GM10248 (cell line): ENCODE measurements at regions not wholly inside any gene's neighbourhood (a gene's known extent, or its start where the extent isn't known, plus 50 kb on each side); places are given as distances from the start of the nearest gene placed in this dataset.

Source experiments
- CTCF ChIA-PET: fragments of 300-600 bp; sonication (Branson Sonifier 250); formaldehyde crosslinking; extraction: SDS; loops from one replicate; lab custom pipeline; 2021; ENCODE audit warnings: antibody characterized with exemption; lab: Yijun Ruan, JAX
- POLR2A ChIA-PET: fragments of 350-650 bp; sonication (Branson Sonifier 250); formaldehyde crosslinking; extraction: SDS; loops from one replicate; lab custom pipeline; 2020; ENCODE audit warnings: antibody characterized with exemption; lab: Yijun Ruan, JAX
- DNase-seq: peaks from one replicate; pipeline ENCODE4 v3.0.0; 2012; ENCODE audit errors: extremely low spot score
- CTCF ChIP-seq: IDR thresholded peaks from 2 replicates; pipeline ENCODE4 v1.5.1; 2012; ENCODE audit warnings: mild to moderate bottlenecking, low read depth; ENCODE audit errors: extremely low read depth, missing control alignments, control extremely low read depth

DNA sequence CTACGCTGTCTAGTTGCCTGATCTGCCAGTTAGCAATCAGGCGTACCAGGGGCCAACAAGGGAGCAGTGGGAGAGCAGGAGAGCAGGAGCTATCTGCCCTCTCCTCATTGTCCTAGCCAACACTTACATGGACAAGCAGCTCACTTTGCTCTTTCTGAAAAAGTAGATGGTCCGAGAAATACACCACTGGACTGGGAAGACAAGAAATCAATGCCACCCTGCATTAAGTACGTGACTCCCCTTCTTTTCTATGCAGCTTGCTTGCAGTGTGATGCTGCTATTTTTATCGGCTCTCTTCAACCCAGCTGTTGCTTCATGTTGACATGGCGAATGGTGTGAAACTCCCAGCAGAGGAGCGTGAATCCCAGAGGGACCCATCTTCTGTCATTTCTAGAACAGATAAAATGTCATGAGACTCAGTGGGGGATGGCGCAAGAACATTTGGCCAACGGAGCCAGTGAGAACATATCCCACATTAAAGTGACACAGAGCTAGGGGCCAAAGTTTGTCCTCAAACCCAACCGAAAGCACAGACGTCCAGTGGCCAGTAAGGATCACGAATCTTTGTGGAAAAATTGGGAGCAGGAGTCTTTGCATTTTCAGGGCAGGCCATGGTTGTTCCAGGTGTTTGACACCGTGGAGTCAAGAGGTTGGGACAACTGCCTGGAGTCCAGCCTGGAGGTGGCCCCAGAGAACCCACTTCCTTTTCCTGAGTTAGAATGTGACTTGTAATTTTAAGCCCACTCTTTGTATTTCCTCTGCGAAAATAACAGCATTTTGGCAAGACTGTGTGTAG, 53.7 kb upstream of the MEF2A start:
- POLR2A ChIA-PET = interaction anchor here (1.0 to 3.0 kb wide), 4 partner anchors 8 to 54 kb away, joined by 5 to 21 read pairs (median 10); partner anchors contain the start of gene MEF2A
- TF ChIP-seq CTCF = peak; percentile 6
- peak; percentile 66 for DNase-seq
- CTCF ChIA-PET = interaction anchor here (0.9 to 2.9 kb wide), 17 partner anchors 8 to 243 kb away, joined by 3 to 22 read pairs (median 4); partner anchors contain the start of gene MEF2A

DNA sequence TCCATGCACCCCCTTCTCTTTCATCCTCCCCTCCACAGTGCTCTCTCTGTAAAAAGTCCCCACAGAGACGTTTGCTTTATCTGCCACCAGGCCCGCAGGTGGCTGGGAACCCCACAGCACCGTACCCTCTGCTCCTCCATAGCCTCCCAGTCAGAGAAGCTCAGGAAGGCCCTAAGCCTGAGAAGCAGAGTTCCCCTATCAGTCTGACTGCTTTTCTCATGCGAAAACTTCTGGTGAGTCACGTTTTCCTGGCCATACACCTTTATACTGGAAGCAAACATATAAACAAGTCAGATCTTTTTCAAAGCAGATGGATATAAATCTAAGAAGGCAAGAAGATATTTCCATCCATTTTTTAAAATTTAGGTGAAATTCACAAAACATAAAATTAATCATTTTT, 51.5 kb upstream of the MEF2A start:
- DNase-seq = no peak
- ChIA-PET POLR2A (no interaction called here), CTCF (interaction anchor here (1.0 to 2.9 kb wide), 4 partner anchors 10 to 242 kb away, joined by 3 to 10 read pairs (median 6); no protein-coding TSS in a partner anchor)
- no peak for TF ChIP-seq CTCF
